Neural cell (in vitro differentiated cells): ENCODE measurements at regions not wholly inside any gene's neighbourhood (a gene's known extent, or its start where the extent isn't known, plus 50 kb on each side); places are given as distances from the start of the nearest gene placed in this dataset.

Source experiments
- EZH2 ChIP-seq: fragments of 200-600, 300-800 bp; shearing (Covaris generic), sonication (generic); IDR thresholded peaks from 2 replicates; pipeline ENCODE4 v1.6.1; 2014; ENCODE audit warnings: antibody characterized with exemption, low read length, borderline replicate concordance, mild to moderate bottlenecking; ENCODE audit not compliant: insufficient read depth, poor library complexity, severe bottlenecking
- POLR2AphosphoS5 ChIP-seq: IDR thresholded peaks from 2 replicates; pipeline ENCODE4 v1.6.1; 2012
- RAD21 ChIP-seq: fragments of 450-650 bp; conservative IDR thresholded peaks from 2 replicates; pipeline ENCODE4 v1.6.1; 2014; ENCODE audit warnings: antibody characterized with exemption, mild to moderate bottlenecking, moderate library complexity
- SMC3 ChIP-seq: fragments of 450-650 bp; conservative IDR thresholded peaks from 2 replicates; pipeline ENCODE4 v1.6.1; 2014; ENCODE audit warnings: antibody characterized with exemption, mild to moderate bottlenecking, moderate library complexity; ENCODE audit not compliant: poor library complexity
- TF ChIP-seq, protein P1 (sequence below): fragments of 450-650 bp; IDR thresholded peaks from 2 replicates; pipeline ENCODE4 v1.5.1; 2014; ENCODE audit warnings: antibody characterized with exemption, mild to moderate bottlenecking, moderate library complexity; ENCODE audit not compliant: poor library complexity, severe bottlenecking
- TF ChIP-seq, protein P2 (sequence below): IDR thresholded peaks from 2 replicates; pipeline ENCODE4 v1.6.1; 2012; ENCODE audit warnings: borderline replicate concordance

DNA sequence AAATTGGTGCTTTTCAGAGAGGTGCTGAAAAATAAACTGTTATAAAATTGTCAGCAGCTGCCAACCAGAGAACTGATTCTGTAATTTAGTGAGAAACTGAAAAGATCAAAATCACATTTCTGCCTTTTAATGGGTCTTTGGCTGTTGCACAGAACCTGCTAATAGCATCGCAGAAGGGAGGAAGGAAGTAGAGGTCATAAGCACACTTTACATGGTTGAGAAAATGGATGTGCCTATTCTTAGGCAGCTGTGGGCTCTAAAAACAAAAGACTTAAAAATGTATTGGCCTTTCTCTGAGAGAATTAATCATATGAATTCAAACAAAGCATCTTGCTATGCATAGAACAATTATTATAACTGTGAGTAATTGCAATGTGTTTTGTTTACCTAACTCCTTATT is 1186.9 kb downstream of the DSC3 start:
- TF ChIP-seq, protein P1, sequence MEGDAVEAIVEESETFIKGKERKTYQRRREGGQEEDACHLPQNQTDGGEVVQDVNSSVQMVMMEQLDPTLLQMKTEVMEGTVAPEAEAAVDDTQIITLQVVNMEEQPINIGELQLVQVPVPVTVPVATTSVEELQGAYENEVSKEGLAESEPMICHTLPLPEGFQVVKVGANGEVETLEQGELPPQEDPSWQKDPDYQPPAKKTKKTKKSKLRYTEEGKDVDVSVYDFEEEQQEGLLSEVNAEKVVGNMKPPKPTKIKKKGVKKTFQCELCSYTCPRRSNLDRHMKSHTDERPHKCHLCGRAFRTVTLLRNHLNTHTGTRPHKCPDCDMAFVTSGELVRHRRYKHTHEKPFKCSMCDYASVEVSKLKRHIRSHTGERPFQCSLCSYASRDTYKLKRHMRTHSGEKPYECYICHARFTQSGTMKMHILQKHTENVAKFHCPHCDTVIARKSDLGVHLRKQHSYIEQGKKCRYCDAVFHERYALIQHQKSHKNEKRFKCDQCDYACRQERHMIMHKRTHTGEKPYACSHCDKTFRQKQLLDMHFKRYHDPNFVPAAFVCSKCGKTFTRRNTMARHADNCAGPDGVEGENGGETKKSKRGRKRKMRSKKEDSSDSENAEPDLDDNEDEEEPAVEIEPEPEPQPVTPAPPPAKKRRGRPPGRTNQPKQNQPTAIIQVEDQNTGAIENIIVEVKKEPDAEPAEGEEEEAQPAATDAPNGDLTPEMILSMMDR = no peak
- TF ChIP-seq EZH2 (no peak), SMC3 (no peak), POLR2AphosphoS5 (no peak), RAD21 (no peak)
- TF ChIP-seq, protein P2, sequence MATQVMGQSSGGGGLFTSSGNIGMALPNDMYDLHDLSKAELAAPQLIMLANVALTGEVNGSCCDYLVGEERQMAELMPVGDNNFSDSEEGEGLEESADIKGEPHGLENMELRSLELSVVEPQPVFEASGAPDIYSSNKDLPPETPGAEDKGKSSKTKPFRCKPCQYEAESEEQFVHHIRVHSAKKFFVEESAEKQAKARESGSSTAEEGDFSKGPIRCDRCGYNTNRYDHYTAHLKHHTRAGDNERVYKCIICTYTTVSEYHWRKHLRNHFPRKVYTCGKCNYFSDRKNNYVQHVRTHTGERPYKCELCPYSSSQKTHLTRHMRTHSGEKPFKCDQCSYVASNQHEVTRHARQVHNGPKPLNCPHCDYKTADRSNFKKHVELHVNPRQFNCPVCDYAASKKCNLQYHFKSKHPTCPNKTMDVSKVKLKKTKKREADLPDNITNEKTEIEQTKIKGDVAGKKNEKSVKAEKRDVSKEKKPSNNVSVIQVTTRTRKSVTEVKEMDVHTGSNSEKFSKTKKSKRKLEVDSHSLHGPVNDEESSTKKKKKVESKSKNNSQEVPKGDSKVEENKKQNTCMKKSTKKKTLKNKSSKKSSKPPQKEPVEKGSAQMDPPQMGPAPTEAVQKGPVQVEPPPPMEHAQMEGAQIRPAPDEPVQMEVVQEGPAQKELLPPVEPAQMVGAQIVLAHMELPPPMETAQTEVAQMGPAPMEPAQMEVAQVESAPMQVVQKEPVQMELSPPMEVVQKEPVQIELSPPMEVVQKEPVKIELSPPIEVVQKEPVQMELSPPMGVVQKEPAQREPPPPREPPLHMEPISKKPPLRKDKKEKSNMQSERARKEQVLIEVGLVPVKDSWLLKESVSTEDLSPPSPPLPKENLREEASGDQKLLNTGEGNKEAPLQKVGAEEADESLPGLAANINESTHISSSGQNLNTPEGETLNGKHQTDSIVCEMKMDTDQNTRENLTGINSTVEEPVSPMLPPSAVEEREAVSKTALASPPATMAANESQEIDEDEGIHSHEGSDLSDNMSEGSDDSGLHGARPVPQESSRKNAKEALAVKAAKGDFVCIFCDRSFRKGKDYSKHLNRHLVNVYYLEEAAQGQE = no peak
